ENCODE measurements at regions not wholly inside any gene's neighbourhood (a gene's known extent, or its start where the extent isn't known, plus 50 kb on each side); places are given as distances from the start of the nearest gene placed in this dataset.
A peak's percentile ranks its signal among the peaks of the same experiment; 100 is the strongest.

DNA sequence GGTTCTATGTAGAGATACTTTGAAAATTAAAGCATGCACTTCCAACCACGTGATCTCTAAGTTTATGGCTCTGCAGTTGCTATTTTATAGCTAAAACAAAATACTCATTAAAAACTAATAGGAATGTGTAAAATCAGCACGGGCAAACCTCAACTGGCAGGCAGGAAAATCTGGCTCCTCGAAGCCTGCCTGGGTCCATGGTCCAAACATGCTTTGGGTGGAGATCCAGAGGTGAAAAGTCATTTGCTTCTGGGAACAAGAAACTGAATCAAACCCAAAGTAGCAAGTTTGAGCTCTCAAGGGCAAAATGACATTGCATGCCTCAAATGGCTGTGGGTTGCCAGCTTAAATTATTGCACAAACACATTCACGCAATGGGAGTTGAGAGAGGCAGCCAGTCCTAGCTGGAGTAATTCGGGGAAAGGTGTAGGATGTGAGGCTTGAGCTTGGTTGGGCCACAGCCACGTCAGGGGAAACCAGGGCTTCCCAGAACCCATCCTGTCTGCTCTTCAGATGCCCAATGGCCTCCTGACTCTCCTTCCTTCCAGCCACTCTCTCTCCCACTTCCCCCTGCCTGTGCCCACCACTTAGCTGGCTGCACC, 75.2 kb upstream of the LCLAT1 start:
- no peak for DNase-seq

DNA sequence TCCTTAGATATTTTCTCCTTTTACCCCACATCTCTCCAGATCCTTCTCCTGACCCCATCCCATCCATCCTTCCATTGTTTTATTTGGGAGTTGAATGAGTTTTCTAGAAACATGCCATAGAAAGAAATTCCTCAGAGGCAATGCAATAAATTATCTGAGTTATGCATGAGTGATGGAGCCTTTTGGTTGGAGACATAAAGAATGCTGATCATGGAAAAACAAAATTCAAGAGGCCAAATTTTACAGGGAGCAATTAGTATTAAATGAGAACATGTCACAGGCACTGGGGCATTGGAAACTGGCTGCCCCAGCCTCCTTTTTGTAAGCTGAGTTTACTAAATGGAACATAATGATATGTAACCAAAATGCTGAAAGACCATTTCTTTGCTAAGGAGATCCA, 74.2 kb upstream of the LCLAT1 start:
- no peak for DNase-seq

DNA sequence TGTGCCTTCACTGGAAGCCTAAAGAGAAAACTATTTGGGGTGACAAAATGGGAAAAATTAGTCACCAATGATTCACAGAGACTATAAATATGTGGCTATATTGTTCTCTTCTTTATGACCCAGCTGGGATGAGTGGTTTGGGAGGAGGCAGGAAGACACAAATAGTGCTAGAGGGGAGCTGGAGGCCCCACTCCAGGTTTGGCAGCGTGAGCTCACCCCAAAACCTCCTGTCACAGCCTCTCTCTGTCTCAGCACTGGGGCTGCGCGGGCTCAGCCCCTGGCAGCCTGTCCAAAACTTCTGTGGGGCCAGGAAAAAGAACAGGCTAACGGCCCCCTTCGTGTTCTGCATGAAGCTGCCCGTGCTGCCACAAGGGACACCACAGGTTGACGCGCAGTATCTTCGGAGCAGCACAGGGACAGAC, 73.2 kb upstream of the LCLAT1 start:
- no peak for DNase-seq

DNA sequence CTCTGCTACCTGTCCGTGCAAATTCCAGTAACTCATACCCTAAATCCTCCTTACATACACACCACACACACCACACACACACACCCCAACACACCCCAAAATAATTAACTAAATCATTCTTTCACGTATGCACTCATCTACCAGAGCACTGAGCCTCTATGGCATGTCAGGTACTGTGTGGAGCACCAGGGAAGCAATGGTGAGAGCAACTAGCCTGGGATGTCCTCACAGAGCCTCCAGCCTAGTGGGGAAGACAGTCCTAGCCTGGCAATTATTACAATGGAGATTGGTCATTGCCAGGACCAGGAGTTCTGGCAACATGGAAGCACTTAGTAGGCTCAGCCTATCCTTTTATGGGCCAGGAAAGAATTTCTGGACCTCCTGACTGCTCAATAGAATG, 72.7 kb upstream of the LCLAT1 start:
- DNase-seq: no peak

DNA sequence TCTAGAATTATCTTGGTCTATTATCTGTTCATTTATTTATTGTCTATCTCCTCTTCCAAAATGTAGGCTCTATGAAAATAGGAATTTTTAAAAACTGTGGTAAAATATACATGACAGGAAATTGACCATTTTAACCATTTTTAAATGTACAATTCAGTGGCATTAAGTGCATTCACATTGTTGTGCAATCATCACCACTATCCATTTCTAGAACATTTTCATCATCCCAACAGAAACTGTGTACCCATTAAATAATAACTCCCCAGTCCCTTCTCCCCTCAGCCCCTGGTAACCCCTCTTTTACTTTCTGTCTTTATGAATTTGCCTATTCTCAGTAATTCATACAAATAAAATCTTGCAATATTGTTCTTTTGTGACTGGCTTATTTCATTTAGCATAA, 71.1 kb upstream of the LCLAT1 start:
- no peak for DNase-seq

DNA sequence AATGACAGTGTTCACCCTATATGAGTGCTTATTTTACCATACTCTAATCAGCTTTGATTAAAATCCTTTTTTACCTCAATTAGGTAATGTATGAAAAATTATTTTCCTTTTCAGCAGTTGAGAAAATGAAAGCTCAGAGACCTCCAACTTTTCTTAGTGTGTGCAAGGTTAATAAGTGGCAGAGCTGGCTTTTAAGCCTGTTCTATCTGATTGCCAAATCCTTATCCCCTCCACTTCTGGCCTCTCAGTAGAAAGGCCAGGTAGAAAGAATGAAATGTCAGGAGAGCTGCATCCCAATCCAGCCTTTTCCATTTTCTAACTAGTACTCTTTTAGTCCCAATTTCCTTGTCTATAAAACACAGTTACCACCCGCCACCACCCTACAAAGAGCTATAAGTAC, 67.6 kb upstream of the LCLAT1 start:
- DNase-seq: no peak

DNA sequence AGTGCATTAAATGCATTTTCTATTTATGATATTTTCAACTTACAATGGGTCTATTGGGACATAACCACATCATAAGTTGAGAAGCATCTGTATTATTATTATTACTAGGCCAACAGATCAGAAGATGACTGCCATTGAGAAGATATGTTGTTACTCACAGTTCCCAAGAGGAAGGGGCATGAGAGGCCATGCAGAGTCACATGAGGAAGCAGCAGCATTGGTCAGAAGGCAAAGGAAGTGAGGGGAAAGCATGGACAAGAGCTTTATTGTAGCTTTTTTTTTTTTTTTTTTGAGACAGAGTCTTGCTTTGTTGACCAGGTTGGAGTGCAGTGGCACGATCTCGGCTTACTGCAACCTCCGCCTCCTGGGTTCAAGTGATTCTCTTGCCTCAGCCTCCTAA, 66.2 kb upstream of the LCLAT1 start:
- no peak for DNase-seq

DNA sequence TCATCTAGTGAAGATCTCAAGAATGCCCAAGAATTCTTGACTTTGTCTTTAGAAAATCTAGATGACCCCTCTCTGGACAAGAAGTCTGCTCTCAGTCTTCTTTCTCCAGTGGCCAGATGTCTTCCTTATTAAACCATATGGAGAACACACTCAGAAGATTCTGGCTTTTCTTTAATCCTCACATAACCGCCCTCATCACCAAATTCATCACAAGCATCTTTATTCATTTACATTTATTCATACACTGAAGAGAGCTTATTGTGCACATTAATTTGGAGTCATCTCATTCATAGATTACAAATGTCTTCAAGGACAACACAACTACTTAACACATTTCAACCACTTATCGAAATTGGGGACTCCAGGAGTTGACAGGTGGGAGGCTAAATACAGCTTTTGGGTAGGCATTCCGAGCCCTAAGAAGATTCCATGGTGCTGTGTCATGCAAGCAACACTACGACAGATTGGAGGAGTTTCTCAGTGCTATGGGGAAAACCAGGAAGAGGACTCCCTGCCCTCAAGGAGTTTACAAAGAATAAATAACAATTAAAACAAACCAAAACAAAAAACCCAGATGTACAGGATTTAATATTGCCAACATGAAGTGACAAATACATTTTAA, 64.8 kb upstream of the LCLAT1 start:
- DNase-seq: no peak

DNA sequence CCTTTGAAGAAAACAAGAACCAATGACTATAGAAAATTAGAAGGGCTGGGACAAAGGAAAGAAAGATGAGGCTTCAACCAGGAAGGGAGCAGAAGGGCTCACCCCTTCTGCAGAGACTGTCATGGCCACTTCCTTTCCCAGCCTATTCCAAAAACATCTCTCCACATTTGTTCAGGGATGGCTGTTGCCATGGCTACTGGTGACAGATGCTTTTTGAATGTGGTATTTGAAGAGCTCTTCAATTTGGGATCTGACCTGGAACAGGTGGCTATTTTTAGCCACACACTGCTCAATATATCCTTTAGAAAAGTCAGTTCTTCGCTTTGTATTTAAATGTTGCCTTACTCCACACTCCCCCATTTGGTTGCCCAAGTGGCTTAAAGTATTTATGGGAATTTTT, 64.1 kb upstream of the LCLAT1 start:
- peak; percentile 22 for DNase-seq

DNA sequence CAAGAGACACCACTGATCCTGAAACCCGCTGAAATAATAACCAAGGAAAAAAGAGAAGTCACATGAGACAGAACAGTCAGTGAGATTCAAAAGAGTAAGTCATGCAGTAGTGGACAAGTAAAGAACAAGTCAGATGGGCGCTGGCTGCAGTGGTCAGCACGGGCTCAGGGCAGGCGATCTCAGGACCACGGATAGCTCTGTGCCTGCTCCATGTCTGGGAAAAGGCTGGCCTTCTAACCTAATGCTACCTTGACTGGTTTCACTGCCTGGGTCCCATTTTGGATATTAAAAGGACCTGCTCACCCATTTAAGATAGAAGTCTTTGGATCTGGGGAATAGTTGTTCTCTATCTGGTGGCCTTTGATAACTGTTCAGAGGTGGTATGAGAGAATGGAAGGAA, 61.7 kb upstream of the LCLAT1 start:
- DNase-seq: no peak

DNA sequence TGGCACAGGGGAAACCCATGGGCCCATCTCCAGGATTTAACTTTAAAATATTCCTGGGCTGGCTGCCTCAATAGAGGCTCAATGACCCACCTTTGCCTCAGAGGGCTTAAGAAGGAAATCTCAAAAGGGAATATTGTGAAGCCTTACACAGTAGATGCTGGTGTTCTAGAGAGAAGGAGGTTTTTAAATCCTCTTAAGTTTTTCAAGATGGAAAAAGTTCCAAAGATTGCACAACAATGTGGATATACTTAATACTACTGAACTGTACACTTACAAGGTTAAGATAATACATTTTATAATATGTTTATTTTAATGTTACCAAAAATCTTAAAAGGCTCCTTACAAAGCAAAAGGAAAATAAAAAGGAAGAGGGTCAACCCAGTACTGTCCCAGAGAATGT, 54.9 kb upstream of the LCLAT1 start:
- no peak for DNase-seq

DNA sequence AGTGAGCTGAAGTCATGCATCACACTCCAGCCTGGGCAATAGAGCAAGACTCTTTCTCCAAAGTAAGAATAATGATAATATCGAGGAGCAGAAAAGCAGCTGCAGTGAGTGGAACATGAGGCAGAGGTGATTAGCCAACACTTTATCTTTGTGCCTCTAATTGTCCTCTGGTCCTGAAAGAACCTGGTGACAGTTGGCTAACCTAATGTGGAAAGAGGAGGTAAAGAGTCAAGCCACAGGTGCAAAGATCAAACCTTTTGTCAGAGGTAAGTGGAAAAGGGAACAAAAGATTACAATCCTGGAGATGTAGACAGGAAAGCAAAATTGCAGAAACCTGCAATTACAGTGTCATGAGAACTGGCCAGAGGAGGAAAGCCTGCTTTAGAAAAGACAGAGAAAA, 53.5 kb upstream of the LCLAT1 start:
- no peak for DNase-seq

DNA sequence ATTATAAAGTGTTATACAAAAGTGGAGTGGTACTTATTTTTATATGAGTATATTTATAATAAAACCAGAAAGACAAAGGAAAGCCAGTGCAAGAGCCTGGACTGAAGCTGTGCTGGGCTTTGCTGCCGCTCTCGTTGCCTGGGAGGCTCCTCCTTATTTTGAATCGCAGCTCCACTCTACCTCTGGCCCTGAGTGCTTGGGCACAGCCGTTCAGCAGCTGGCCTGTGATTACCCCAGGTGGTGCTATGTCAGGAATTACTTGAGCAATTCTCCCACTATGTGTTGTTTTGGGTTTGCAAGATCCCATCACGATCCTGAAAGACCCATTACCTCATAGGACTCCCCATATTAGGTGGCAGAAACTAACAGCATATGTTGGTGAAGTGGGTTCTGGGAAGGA, 53.0 kb upstream of the LCLAT1 start:
- no peak for DNase-seq

DNA sequence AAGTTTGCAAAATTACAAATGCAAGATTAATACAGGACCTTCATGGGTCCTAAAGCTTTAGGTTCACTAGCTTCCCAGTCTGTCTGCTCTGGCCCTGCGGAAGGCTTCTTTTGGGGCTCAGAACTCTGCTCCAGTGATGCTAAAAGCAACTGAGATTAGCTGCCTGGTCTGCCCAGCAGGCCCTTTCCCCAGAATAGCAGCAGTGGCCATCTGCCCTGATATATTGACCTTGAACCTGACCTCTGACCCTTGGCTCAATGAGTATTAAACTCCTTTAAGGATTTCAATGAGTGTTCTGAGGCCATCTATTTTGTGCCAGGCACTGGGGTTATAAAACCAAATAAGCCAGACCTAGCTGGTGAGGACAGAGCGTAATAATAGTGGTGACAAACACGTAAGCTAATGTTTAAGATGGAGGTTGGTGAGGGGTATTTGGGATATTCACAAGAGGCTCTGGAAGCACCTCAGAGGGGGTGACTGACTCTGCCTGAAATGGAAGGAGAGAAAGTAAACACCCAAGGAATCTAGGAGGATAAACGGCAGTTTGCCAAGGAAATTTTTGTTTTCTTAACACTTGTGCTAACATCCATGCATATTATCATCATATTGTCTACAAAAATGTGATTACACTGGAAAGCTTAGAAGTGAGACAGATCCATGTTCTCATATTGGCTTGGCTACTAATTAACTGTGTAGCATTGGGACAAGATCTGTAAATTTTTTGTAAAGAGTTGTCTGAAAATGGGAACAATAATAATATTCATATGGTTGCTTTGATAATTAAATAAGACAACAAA, 50.4 kb upstream of the LCLAT1 start:
- no peak for DNase-seq

Measured in COR-L47 (cell line).